Lower leg skin (tissue), 3 donors: ENCODE measurements at regions not wholly inside any gene's neighbourhood (a gene's known extent, or its start where the extent isn't known, plus 50 kb on each side); places are given as distances from the start of the nearest gene placed in this dataset.

Source experiments
- POLR2A ChIP-seq, 2 donors: fragments of 450-650 bp; IDR thresholded peaks; one replicate each; pipeline ENCODE4 v1.6.1; 2016 to 2017; ENCODE audit warnings: antibody characterized with exemption in 2 of 2, mild to moderate bottlenecking in 1 of 2, moderate library complexity in 1 of 2
- TF ChIP-seq, protein P1 (sequence below), 3 donors: fragments of 450-650 bp; IDR thresholded peaks; one replicate each; pipeline ENCODE4 v1.5.1; 2016; ENCODE audit warnings: antibody characterized with exemption in 3 of 3, mild to moderate bottlenecking in 3 of 3, moderate library complexity in 2 of 3

DNA sequence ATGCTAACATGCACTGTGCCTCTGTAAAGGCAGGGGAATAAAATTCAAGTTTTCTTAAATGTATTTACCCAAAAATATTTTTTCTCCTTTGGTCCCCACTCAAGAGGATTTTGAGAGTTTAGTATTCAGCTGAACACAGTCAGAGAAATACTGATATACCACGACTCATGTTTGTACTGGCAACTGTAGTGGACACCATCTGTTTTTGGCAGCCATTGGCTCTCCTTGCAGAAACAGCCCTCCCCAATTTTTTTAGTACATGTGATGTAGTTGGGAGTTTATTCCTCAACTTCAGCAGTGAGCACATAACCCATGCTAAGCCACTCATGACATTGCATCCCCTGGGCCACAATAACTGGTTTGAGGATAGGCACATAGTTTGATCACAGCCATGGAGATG, 154.8 kb upstream of the POU3F1 start:
- TF ChIP-seq, protein P1, sequence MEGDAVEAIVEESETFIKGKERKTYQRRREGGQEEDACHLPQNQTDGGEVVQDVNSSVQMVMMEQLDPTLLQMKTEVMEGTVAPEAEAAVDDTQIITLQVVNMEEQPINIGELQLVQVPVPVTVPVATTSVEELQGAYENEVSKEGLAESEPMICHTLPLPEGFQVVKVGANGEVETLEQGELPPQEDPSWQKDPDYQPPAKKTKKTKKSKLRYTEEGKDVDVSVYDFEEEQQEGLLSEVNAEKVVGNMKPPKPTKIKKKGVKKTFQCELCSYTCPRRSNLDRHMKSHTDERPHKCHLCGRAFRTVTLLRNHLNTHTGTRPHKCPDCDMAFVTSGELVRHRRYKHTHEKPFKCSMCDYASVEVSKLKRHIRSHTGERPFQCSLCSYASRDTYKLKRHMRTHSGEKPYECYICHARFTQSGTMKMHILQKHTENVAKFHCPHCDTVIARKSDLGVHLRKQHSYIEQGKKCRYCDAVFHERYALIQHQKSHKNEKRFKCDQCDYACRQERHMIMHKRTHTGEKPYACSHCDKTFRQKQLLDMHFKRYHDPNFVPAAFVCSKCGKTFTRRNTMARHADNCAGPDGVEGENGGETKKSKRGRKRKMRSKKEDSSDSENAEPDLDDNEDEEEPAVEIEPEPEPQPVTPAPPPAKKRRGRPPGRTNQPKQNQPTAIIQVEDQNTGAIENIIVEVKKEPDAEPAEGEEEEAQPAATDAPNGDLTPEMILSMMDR (IDR thresholded peaks at IDR 0.05): no peak
- TF ChIP-seq POLR2A (IDR thresholded peaks at IDR 0.05): no peak
